ENCODE measurements at regions not wholly inside any gene's neighbourhood (a gene's known extent, or its start where the extent isn't known, plus 50 kb on each side); places are given as distances from the start of the nearest gene placed in this dataset.

GRCh38 chr11:129637473-129637872 lies 178.2 kb upstream of the TMEM45B start:
- intact Hi-C loops (cut with micrococcal nuclease; ENCODE audit: unreplicated experiment), result no loop called here
- no TSS peak for BruUV-seq (replicated peaks)
- CTCF ChIA-PET, result no interaction called here
- Histone ChIP-seq H3K4me1 (ENCODE audit: control insufficient read depth, insufficient read depth, low read length) (peaks cover 14% of the 10 kb centered on the region), H3K4me3 (ENCODE audit: low read depth in 2 of 2, low read length in 2 of 2) (no peak overlapping the region), H3K9me3 (ENCODE audit: control insufficient read depth, insufficient read depth, low read depth, low read length) (peaks cover 12% of the 10 kb centered on the region; the same call in 1 of the 2 replicates), H3K27ac (ENCODE audit: low read length) (peak overlapping the region; percentile 78), H3K36me3 (ENCODE audit: control insufficient read depth, insufficient read depth, low read length) (no peaks in the 10 kb centered on the region), H3K27me3 (ENCODE audit: control insufficient read depth, insufficient read depth, low read length) (no peaks in the 10 kb centered on the region)
- POLR2A ChIA-PET, result interaction anchor here (0.5 kb wide), 1 partner anchor 365 kb away, joined by 10 read pairs; the partner anchor contains the start of gene PRDM10
- no peak for TF ChIP-seq POLR2AphosphoS5 (IDR thresholded peaks at IDR 0.05; ENCODE audit: low read depth, low read length)
- no peak for TF ChIP-seq SIN3A (IDR thresholded peaks at IDR 0.05; ENCODE audit: borderline replicate concordance, insufficient read depth, low read depth, low read length)
- TF ChIP-seq, protein P1, sequence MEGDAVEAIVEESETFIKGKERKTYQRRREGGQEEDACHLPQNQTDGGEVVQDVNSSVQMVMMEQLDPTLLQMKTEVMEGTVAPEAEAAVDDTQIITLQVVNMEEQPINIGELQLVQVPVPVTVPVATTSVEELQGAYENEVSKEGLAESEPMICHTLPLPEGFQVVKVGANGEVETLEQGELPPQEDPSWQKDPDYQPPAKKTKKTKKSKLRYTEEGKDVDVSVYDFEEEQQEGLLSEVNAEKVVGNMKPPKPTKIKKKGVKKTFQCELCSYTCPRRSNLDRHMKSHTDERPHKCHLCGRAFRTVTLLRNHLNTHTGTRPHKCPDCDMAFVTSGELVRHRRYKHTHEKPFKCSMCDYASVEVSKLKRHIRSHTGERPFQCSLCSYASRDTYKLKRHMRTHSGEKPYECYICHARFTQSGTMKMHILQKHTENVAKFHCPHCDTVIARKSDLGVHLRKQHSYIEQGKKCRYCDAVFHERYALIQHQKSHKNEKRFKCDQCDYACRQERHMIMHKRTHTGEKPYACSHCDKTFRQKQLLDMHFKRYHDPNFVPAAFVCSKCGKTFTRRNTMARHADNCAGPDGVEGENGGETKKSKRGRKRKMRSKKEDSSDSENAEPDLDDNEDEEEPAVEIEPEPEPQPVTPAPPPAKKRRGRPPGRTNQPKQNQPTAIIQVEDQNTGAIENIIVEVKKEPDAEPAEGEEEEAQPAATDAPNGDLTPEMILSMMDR (IDR thresholded peaks at IDR 0.05), result no peak
- no peak for TF ChIP-seq TCF7L2 (IDR thresholded peaks at IDR 0.05; ENCODE audit: low read depth, low read length)
- DNase-seq (ENCODE audit: low read depth, low spot score), result no peak
- in situ Hi-C loops (cut with HindIII; ENCODE audit: low pct_unique_long_range_greater_than_20kb, low sequenced_read_pairs), result no loop called here
- ATAC-seq, result no peak

GRCh38 chr11:129637983-129638776 lies 177.5 kb upstream of the TMEM45B start:
- Histone ChIP-seq H3K4me3 (ENCODE audit: low read depth in 2 of 2, low read length in 2 of 2) (no peak overlapping the region), H3K27ac (ENCODE audit: low read length) (peak overlapping the region; percentile 83), H3K36me3 (ENCODE audit: control insufficient read depth, insufficient read depth, low read length) (no peaks in the 10 kb centered on the region), H3K4me1 (ENCODE audit: control insufficient read depth, insufficient read depth, low read length) (peaks cover 14% of the 10 kb centered on the region), H3K9me3 (ENCODE audit: control insufficient read depth, insufficient read depth, low read depth, low read length) (peaks cover 12% of the 10 kb centered on the region; the same call in 1 of the 2 replicates), H3K27me3 (ENCODE audit: control insufficient read depth, insufficient read depth, low read length) (no peaks in the 10 kb centered on the region)
- no TSS peak for BruUV-seq (replicated peaks)
- TF ChIP-seq POLR2AphosphoS5 (IDR thresholded peaks at IDR 0.05; ENCODE audit: low read depth, low read length), result no peak
- CTCF ChIA-PET, result no interaction called here
- intact Hi-C loops (cut with micrococcal nuclease; ENCODE audit: unreplicated experiment), result no loop called here
- ATAC-seq (no peak), DNase-seq (ENCODE audit: low read depth, low spot score) (no peak)
- POLR2A ChIA-PET, result interaction anchor here (0.5 kb wide), 1 partner anchor 364 kb away, joined by 10 read pairs; the partner anchor contains the start of gene PRDM10
- in situ Hi-C loops (cut with HindIII; ENCODE audit: low pct_unique_long_range_greater_than_20kb, low sequenced_read_pairs), result no loop called here

DNA sequence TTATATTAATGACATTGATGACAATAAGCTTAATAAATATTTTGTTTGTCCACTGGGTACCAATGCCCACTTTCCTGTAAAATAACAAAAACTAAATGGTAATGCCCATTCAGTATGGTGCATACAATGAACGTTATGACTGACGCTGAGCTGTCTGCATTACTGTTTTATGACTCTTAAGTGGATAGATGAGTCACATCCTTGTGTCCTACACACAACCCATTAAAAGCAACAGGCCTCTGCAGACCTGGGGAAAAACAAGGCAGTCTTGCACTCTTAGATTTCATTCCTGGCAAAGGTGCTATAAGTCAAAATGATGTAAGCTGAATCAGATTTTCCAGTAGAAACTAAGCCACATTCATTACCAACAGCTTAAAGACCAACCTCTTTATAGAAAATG lies 176.3 kb upstream of the TMEM45B start:
- Histone ChIP-seq H3K4me1 (ENCODE audit: control insufficient read depth, insufficient read depth, low read length) (peaks cover 14% of the 10 kb centered on the region), H3K27ac (ENCODE audit: low read length) (peak overlapping the region; percentile 83), H3K36me3 (ENCODE audit: control insufficient read depth, insufficient read depth, low read length) (no peaks in the 10 kb centered on the region), H3K9me3 (ENCODE audit: control insufficient read depth, insufficient read depth, low read depth, low read length) (peaks cover 12% of the 10 kb centered on the region; the same call in 1 of the 2 replicates), H3K4me3 (ENCODE audit: low read depth in 2 of 2, low read length in 2 of 2) (no peak overlapping the region), H3K27me3 (ENCODE audit: control insufficient read depth, insufficient read depth, low read length) (no peaks in the 10 kb centered on the region)
- in situ Hi-C loops (cut with HindIII; ENCODE audit: low pct_unique_long_range_greater_than_20kb, low sequenced_read_pairs), result no loop called here
- intact Hi-C loops (cut with micrococcal nuclease; ENCODE audit: unreplicated experiment), result no loop called here
- no TSS peak for BruUV-seq (replicated peaks)
- TF ChIP-seq, protein P1 (IDR thresholded peaks at IDR 0.05), result no peak
- peak; percentile 71; the same call in 1 of the 2 replicates for TF ChIP-seq POLR2AphosphoS5 (IDR thresholded peaks at IDR 0.05; ENCODE audit: low read depth, low read length)
- TF ChIP-seq SIN3A (IDR thresholded peaks at IDR 0.05; ENCODE audit: borderline replicate concordance, insufficient read depth, low read depth, low read length), result no peak
- TF ChIP-seq REST (IDR thresholded peaks at IDR 0.05; ENCODE audit: insufficient read depth in 1 of 2, low read depth in 2 of 2, low read length in 1 of 2), result peak in 1 of 2 experiments; percentile 35; a peak in 1 of 4 replicates
- no peak for TF ChIP-seq TCF7L2 (IDR thresholded peaks at IDR 0.05; ENCODE audit: low read depth, low read length)
- DNase-seq (ENCODE audit: low read depth, low spot score) (peak; percentile 93), ATAC-seq (peak; percentile 99)
- POLR2A ChIA-PET, result no interaction called here
- CTCF ChIA-PET, result no interaction called here
